ENCODE measurements at regions not wholly inside any gene's neighbourhood (a gene's known extent, or its start where the extent isn't known, plus 50 kb on each side); places are given as distances from the start of the nearest gene placed in this dataset.
A peak's percentile ranks its signal among the peaks of the same experiment; 100 is the strongest.

DNA sequence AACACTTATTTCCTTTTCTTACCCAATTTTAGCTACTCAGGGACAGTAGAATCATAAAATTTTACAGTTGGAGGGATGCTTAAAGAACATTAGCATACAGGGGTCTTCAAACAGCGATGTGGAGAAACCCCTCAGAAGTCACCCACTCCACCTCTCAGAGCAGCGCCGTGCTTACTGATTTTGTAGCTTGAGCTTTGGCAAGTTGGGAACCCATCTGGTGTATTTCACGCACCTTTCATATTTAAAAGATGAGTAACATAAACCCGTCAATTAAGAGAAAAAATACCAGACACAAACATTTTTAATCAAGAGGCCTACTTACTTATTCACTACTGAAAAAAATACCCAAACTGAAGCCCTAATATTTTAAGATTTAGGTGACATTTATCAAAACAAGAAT, 80.9 kb downstream of the ADAMTS15 start (continued):
- TF ChIP-seq SALL2 (tag by site-specific recombination; IDR thresholded peaks at IDR 0.05; ENCODE audit: borderline replicate concordance) (no peak), ZNF624 (tag by site-specific recombination; IDR thresholded peaks at IDR 0.05) (no peak), RBAK (tag by site-specific recombination; IDR thresholded peaks at IDR 0.05) (no peak), ZBTB21 (tag by site-specific recombination; IDR thresholded peaks at IDR 0.05) (no peak), ZNF777 (tag by site-specific recombination; IDR thresholded peaks at IDR 0.05; ENCODE audit: borderline replicate concordance) (no peak)
- TF ChIP-seq, protein P1, sequence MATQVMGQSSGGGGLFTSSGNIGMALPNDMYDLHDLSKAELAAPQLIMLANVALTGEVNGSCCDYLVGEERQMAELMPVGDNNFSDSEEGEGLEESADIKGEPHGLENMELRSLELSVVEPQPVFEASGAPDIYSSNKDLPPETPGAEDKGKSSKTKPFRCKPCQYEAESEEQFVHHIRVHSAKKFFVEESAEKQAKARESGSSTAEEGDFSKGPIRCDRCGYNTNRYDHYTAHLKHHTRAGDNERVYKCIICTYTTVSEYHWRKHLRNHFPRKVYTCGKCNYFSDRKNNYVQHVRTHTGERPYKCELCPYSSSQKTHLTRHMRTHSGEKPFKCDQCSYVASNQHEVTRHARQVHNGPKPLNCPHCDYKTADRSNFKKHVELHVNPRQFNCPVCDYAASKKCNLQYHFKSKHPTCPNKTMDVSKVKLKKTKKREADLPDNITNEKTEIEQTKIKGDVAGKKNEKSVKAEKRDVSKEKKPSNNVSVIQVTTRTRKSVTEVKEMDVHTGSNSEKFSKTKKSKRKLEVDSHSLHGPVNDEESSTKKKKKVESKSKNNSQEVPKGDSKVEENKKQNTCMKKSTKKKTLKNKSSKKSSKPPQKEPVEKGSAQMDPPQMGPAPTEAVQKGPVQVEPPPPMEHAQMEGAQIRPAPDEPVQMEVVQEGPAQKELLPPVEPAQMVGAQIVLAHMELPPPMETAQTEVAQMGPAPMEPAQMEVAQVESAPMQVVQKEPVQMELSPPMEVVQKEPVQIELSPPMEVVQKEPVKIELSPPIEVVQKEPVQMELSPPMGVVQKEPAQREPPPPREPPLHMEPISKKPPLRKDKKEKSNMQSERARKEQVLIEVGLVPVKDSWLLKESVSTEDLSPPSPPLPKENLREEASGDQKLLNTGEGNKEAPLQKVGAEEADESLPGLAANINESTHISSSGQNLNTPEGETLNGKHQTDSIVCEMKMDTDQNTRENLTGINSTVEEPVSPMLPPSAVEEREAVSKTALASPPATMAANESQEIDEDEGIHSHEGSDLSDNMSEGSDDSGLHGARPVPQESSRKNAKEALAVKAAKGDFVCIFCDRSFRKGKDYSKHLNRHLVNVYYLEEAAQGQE (tag by site-specific recombination; IDR thresholded peaks at IDR 0.05): no peak

DNA sequence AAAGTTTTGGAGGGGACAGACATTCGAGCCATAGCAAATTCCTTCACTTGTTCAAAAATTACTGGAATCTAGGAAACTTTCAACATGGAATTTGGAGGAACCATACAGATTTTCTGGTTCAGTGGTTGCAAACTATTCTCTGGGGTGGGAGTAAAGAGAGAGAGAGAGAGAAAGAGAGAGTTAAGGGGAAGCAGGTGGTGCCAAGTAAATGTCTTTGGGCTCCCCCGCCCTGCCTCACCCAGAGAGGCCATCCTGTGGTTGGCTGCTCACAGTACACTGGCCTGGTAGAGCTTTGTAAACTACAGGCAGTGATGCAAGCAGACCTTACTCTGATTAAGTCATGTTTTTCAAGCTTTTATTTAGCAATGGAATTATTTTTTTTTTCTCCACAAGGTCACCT, 82.6 kb downstream of the ADAMTS15 start:
- CTCF ChIA-PET: no interaction called here
- POLR2A ChIA-PET: interaction anchor here (0.6 kb wide), 1 partner anchor 453 kb away, joined by 3 read pairs; no protein-coding TSS in a partner anchor
- no peak overlapping the region for H3K27ac ChIP-seq (ENCODE audit: extremely low read depth, low read depth, low read length)
- no peak overlapping the region for H3K4me3 ChIP-seq (ENCODE audit: low read depth, low read length)
- H3K4me1 ChIP-seq (ENCODE audit: control insufficient read depth, insufficient read depth, low read length): no peaks in the 10 kb centered on the region; the same call in 1 of the 2 replicates
- no peaks in the 10 kb centered on the region for H3K9me3 ChIP-seq (ENCODE audit: control insufficient read depth, insufficient read depth, low read depth, low read length)
- no peaks in the 10 kb centered on the region for H3K36me3 ChIP-seq (ENCODE audit: control insufficient read depth in 2 of 2, insufficient read depth in 1 of 2, low read length in 2 of 2)
- TF ChIP-seq ZEB2 (tag by site-specific recombination; IDR thresholded peaks at IDR 0.05) (no peak), ZNF391 (tag by site-specific recombination; IDR thresholded peaks at IDR 0.05; ENCODE audit: borderline replicate concordance, low read depth) (no peak), KLF1 (tag by site-specific recombination; IDR thresholded peaks at IDR 0.05) (peak; percentile 34; the same call in 1 of the 2 replicates)

DNA sequence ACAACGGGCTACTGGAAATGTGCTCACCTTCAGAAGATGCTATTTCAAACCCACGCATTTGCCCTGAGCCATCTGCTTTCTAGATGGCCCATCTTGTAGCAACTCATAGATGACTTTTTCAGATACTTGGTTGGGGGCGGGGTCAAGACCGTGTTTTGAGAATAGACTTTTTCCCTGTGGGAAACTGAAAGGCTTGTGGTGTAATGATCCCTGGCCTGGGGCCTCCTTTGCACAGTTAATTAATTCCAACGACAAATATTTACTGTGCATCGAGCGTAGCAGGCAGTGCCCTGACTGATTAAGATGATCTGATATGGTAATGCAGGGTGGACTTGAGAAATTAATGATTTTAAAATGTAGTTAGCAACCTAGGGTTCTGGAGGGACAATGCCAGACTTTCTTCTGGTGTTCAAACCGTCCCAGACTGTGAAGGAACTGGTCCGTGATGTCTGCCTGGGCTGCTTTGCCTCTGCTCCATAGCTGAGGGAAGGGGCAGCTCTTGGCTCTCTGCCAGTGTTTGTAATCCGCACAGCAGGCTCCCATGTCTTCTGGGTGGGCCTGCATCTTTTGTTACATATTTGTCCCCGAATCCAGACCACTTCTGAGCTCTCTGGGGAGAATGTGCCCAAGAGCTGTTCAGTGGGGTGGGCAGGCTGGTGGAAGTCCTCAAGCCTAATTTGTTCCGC, 84.8 kb downstream of the ADAMTS15 start:
- Histone ChIP-seq H3K9me3 (ENCODE audit: control insufficient read depth, insufficient read depth, low read depth, low read length) (no peaks in the 10 kb centered on the region), H3K36me3 (ENCODE audit: control insufficient read depth in 2 of 2, insufficient read depth in 1 of 2, low read length in 2 of 2) (no peaks in the 10 kb centered on the region), H3K27ac (ENCODE audit: extremely low read depth, low read depth, low read length) (no peak overlapping the region), H3K4me1 (ENCODE audit: control insufficient read depth, insufficient read depth, low read length) (no peaks in the 10 kb centered on the region; the same call in 1 of the 2 replicates), H3K4me3 (ENCODE audit: low read depth, low read length) (no peak overlapping the region)
- TF ChIP-seq ZNF416 (tag by site-specific recombination; IDR thresholded peaks at IDR 0.05) (no peak), ZBTB8A (tag by site-specific recombination; IDR thresholded peaks at IDR 0.05) (peak; percentile 38; the same call in 1 of the 2 replicates)
- CTCF ChIA-PET: interaction anchor here (0.5 to 1.9 kb wide), 2 partner anchors 140 to 329 kb away, joined by 3 to 9 read pairs; no protein-coding TSS in a partner anchor
- POLR2A ChIA-PET: interaction anchor here (0.9 kb wide), 1 partner anchor 85 kb away, joined by 4 read pairs; the partner anchor contains the start of gene ADAMTS15

DNA sequence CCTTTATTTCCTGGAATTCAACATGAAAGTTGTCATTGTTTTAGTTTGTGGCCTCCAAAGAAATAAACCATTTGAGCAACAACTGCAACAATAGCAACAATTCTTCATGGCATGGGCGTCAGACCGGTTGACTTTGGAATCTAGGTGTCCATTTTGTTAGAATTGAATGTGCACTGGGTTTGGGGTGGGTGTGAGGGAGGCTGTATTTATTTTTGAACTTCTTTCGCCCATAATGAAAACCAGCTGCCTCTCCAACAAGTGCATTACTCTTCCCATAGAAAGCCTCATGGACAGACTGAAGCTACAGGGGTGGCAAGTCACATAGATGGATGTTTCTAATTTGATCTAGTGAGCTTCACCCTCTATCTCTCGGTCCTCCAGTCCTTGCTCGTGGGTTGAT, 85.4 kb downstream of the ADAMTS15 start:
- H3K4me1 ChIP-seq (ENCODE audit: control insufficient read depth, insufficient read depth, low read length): no peaks in the 10 kb centered on the region; the same call in 1 of the 2 replicates
- H3K4me3 ChIP-seq (ENCODE audit: low read depth, low read length): no peak overlapping the region
- POLR2A ChIA-PET: interaction anchor here (0.9 kb wide), 1 partner anchor 85 kb away, joined by 4 read pairs; the partner anchor contains the start of gene ADAMTS15
- CTCF ChIA-PET: interaction anchor here (0.5 to 1.9 kb wide), 2 partner anchors 140 to 329 kb away, joined by 3 to 9 read pairs; no protein-coding TSS in a partner anchor
- no peaks in the 10 kb centered on the region for H3K36me3 ChIP-seq (ENCODE audit: control insufficient read depth in 2 of 2, insufficient read depth in 1 of 2, low read length in 2 of 2)
- TF ChIP-seq ZNF558 (tag by site-specific recombination; IDR thresholded peaks at IDR 0.05): no peak
- TF ChIP-seq, protein P2, sequence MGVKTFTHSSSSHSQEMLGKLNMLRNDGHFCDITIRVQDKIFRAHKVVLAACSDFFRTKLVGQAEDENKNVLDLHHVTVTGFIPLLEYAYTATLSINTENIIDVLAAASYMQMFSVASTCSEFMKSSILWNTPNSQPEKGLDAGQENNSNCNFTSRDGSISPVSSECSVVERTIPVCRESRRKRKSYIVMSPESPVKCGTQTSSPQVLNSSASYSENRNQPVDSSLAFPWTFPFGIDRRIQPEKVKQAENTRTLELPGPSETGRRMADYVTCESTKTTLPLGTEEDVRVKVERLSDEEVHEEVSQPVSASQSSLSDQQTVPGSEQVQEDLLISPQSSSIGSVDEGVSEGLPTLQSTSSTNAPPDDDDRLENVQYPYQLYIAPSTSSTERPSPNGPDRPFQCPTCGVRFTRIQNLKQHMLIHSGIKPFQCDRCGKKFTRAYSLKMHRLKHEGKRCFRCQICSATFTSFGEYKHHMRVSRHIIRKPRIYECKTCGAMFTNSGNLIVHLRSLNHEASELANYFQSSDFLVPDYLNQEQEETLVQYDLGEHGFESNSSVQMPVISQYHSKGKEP (tag by site-specific recombination; IDR thresholded peaks at IDR 0.05): no peak
- no peaks in the 10 kb centered on the region for H3K9me3 ChIP-seq (ENCODE audit: control insufficient read depth, insufficient read depth, low read depth, low read length)
- H3K27ac ChIP-seq (ENCODE audit: extremely low read depth, low read depth, low read length): no peak overlapping the region
